NCI-H128 (cell line): ENCODE measurements at regions not wholly inside any gene's neighbourhood (a gene's known extent, or its start where the extent isn't known, plus 50 kb on each side); places are given as distances from the start of the nearest gene placed in this dataset.
"Not testable (repeated sequence)": the region's sequence is repeated elsewhere in the genome, so short reads cannot be mapped to it uniquely, and the experiment has no call there.

Experiments used
- DNase-seq: peaks from one replicate; lab custom pipeline; 2025; ENCODE audit not compliant: unreplicated experiment; lab: John Stamatoyannopoulos, UW

DNA sequence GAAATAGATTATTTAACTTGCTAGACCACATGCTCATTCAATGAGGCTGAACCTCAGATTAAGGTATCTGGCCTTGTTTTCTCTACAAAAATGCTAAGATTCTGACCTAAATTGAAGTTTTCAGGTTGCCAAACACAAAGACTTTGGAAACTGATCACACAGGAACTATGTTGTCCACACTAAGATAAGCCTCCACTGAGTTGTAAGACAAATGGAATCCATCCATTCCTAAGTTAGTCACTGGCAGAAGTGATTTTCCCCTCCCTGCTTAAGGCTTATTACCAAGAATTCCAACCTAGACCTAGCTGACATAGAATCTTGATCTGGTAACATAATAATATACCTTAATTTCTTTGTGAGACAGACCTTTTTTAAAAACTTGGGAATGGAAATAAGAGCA, 608.1 kb downstream of the TENT5A start:
- no peak for DNase-seq

DNA sequence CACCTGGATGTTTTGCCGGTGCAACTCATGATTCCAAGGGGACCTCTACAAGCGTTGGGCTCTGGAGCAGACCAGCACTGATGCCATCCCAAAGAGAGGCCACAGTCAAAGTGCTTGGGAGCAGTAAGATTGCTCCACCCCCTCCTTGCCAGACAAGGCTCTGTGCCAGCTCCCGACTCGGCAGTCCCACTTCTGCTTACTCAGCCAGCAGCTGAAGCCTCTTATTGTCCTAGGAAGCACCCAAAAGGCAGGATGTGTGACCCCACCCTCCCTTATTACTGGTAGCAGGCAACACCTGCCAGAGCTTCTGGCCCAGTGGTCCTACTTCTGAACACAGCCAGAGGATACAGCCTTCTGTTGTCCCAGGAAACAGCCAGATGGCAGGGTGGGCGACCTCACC, 614.2 kb downstream of the TENT5A start:
- DNase-seq = no peak

DNA sequence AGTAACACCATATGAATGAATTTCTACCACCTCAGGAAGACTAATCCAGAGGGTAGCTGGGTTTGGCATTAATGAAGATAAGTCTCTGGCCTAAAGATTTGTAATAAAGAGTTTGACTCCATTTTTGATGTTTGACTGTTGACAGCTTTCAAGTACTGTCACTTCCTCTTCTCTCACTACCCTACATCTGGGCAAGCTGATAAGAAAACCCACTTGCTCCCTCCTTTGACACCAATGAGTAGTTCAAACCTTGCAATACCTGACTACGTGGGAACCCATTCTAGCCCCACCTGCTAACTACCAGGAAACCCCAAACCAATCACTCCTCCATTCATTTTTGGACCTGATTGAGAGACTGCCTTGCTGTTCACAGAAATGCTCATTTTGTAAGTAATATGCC, 621.5 kb downstream of the TENT5A start:
- no peak for DNase-seq

DNA sequence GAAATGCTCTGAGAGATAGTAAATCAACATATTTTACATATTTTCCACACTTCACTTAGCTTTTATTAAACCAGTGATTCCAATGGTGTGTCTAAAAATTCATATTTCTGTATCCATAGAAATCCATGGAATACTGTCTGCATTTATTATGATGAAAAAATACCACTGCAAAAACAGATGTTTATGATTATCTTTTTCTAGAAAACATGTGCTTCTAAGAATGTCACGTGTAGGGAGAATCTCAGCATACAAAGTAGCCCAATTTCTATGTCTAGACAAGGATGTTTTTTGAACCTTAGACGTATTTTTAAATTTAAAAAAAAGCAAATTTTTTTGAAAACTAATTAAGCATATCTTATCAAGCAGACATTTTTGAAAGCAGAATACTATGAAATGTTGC, 622.4 kb downstream of the TENT5A start:
- no peak for DNase-seq

DNA sequence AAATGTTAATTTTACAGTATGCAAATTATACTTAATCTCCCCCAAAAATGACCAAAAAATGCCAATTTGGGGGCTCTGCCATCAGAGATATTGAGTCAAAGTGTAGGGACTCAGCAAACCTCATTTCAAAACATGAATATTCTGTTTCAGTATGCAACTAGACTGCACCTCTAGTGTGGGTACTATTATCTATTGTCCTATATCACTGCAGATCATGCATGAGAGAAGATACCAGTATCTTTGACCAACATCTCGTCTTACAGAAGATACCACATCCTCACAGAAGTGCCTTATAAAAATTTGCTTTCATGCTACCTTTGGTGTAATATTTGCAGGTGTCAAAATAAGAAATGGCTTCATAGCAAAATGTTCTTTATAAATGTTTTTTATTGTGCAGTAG, 623.8 kb downstream of the TENT5A start:
- no peak for DNase-seq

DNA sequence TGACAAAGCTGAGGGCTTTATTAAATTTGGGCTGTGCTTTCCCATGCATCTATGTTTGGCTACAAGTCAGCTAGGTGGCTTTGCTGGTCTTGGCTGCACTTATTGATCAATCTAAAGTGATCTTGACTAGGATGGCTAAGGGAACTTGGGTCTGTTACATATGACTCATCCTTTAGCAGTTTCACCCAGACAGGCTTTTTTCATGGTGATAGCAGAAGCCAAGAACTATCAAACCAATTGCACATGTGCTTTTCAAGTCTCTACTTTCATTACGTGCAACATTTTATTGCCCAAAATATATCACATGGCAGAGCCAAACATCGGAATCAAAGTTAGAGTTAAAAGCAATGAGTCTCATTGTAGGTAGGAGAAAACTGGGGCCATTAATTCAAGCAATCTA, 626.3 kb downstream of the TENT5A start:
- DNase-seq = no peak

DNA sequence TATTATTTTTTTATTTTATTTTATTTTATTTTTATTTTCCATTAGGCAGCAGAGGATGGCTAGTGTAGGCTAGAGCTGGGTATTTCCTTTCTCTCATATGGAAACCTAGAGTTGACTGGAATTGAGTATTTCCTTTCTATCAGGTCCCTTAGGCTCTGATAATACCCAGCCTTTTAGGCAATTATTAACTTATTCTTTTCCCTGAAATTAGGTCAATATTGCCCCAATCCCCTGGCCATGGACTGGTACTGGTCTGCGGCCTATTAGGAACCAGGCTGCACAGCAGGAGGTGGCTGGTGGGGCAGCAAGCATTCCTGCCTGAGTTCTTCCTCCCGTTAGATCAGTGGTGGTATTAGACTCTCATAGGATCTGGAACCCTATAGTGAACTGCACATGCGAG, 632.2 kb downstream of the TENT5A start:
- DNase-seq = no peak

DNA sequence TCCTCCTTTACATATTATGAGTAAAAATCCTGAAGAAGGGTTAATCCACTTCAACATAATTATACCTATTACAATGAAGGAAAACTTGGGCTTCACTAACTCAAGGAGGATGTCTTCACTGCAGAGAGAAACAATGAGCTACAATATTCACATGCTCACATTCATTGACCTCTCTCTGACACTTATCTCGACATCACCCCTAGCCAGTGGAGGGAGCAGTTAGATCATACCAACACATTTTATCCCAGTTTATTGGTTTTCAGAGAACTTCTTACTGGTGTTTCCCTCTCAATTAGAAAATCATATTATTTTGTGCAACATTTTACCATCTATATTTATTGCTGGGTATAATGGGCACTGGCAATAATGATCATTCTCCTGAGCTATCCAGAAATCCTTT, 646.5 kb downstream of the TENT5A start:
- no peak for DNase-seq

DNA sequence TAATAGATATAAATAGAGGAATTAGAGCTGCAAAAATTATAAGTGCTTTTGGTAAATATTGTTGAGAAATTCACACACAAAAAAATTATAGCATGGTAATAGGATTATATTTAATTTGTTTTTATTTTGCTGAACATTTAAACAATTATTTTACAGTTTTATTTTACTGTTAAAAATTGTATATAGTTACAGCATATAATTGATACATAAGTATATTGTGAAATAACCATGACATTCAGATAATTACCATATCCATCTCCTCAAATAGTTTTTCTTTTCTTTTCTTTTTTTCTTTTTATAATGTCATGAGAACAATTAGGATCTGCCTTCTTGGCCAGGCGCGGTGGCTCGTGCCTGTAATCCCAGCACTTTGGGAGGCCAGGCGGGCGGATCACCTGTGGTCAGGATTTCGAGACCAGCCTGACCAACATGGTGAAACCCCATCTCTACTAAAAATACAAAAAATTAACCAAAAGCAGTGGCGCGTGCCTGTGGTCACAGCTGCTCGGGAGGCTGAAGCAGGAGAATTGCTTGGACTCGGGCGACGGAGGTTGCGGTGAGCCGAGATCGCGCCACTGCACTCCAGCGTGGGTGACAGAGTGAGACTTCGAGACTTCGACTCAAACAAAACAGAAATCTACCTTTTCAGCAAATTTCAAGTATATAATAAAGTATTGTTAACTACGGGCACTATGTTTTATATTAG, 654.2 kb downstream of the TENT5A start:
- DNase-seq = no peak

DNA sequence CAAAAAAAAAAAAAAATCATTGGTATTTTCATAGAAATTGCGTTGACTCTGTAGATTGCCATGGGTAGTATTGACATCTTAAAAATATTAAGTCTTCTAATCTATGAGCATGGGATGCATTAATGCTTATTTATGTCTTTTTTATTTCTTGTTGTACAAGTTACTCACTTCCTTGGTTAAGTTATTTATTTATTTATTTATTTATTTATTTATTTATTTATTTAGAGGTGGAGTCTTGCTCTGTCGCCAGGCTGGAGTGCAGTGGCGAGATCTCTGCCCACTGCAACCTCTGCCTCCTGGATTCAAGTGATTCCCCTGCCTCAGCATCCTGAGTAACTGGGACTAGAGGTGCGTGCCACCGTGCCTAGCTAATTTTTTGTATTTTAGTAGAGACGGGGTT, 656.0 kb downstream of the TENT5A start:
- DNase-seq = not testable (repeated sequence)

DNA sequence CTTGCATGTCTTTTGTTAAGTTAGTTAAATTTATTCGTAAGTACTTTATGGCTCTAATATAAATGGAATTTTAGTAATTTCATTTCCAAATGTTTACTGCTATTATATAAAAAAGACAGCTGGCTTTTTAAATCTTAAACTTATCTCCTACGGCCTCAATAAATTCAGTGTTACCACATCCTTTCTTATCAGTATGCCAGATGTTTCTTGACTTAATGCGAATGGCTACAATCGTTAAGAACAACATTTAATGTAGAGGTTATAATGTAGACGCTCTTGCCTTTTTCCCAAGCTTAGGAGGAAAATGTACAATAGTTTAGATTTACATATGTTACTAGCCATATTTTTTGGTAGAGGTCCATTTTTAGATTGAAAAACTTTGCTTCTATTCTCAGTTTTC, 659.4 kb downstream of the TENT5A start:
- DNase-seq = no peak

DNA sequence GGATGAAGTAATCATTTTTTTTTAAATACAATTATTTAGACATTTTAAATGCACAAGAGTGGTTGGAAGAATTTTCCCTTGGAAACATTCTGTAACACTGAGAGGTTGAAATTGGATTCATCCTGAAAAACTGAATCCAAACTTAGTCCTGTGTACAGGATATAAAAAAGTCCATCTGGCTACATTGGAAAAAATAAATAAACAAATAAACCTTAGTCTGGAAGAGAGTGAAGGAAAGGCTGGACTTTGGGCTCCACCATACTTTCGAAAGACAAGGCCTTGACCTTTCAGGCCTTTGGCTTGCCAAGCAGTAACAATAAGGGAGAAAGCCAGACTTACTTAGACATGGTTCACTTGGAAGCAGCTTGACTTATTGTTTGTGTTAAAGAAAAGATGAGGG, 664.3 kb downstream of the TENT5A start:
- DNase-seq = no peak

DNA sequence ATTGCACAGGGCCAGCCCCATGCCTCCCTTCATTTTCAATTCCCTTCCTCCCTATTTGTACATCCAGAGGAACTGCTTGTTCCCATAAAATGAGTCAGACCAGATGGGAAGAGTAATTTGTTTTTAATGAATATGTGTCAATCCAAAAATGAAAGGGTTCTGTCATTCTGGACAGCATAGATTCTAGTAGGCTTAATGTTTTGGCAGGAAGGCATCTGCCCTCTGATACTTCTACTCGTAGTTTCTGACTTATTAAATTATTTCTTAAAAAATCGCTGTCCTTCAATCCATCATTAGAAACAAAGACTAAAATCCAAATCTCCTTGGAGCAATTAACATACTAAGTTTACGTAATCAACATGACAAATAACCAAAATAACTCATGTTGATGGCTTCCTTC, 665.5 kb downstream of the TENT5A start:
- no peak for DNase-seq

DNA sequence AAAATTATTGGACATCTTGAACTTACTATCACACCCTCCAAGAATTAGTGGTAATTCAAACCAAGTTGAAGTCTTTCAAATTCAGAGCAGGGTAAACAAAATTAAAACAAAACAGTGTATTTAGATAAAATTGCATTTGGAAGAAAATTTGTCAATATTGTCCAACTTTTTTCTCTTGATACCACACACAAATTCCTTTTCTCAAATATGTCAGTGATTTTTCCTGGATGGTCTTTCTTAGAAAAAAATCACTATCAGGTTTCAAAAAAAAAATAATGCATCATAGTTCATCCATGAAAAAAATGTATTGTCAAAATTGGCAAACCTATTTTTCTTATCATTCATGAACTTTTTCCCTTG, 667.1 kb downstream of the TENT5A start:
- DNase-seq = no peak

DNA sequence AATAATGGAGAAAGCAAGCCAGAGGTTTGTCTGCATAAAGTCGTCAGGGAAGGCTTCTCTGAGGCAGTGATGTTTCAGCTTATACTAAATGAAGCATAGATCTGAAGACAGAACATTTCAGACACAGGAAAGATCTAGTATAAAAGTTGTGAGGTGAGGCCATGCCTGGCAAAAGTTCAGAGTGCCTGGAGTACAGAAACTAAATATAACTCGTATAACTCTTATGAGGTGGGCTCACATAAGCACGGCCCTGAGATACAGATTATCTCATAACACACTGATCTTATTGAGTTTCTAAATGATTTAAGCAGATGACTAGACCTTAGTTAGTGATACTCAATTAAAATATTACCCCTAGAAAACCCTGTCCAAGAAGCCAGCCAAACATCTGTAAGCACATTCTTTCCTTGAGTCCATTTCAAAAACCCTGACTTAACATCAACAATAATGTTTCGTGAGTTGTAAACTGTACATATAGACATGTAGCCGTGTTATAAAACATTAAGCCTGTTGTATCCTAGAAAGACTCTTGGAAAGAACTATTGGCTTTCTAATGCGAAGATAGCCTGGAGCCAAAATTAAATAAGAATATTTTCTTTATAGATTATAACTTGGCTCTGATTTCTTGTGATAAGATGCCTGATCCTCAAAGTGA, 667.6 kb downstream of the TENT5A start:
- no peak for DNase-seq

DNA sequence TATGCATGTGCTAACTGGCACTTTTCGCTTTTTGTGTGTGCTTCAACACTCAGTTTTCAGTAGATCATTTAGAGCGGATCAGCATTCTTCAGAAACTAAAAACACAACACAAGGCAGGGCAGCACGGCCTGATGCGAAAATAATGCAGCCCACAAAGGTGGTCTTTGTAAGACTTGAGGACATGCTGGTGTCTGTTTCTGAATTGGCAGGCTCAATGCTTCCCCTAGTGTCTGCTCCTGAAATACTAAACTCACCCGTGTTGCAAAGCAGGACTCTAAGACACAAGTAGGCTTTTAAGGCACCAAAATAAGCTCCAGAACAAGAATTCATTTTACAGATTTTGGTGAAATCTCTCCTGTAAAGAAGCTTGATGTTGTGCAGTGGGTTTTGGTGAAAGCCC, 676.5 kb downstream of the TENT5A start:
- no peak for DNase-seq

DNA sequence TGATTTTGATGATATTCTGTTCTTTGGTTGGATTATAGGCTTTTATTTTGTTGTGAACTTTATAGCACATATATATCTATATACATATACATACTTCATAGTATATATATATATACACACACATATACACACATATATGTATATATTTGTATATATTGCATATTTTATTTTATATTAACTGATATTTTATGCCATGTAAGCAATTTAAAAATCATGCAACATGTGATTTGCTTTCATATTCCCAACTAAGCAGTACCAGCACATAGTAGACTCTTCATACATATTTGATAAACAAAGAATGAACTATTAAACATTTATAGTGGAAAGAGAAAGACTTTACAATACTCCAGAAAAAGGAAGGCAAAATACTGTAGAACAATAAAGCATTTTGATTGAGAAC, 679.2 kb downstream of the TENT5A start:
- no peak for DNase-seq

DNA sequence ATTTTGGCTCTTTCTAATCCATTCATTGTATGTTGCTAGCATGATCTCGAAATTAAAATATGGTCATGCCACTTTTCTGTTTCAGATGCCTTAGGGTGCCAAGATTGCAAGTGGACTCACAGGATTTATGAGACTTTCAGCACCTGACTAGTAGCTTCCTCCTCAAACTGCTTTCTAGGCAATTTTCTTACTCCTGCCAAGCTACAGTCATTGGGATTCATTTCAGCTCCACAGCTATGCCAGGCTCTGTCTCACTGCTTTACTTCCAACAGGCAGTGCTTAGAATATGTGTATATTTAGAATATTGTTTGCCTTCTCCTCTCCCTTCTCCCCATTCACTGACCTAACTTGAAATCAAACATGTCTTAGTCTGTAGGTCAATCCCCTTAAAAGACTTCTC, 681.4 kb downstream of the TENT5A start:
- DNase-seq = no peak

DNA sequence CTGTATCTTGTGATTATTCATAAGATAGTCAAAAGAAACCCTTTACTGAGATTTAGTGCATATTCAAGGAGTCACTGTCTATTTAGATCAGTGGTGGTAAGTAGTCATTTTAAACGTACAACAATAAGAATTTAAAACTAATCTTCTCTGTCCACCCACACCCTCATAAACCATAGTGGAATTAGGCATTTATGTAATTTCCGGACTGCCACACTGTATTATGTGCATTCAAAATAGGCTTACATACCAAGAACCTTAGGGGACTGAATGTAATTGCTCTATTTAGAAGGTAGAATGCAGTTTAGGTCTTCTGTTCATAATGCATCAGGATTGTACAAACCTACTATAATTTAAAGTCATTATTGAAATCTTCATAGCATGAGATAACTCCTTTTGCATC, 685.4 kb downstream of the TENT5A start:
- DNase-seq = no peak

DNA sequence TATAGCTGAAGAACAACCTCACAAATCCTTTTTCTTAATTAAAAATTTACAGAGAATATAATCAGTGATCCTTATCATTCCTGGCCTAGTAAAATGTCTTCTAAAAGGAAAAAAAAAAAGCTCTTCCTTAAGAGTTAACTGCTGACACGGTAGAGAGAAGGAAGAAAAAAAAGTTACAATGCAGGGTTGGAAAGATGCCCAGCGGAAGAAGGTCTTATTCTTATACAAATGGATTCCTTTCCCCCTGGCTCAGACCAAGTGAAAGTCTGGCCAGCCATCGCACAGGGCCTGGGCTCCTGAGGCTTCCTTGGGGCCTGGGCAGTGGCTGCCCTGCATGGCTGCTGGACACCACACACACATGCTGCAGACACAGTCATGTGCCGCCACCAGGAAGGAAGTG, 688.6 kb downstream of the TENT5A start:
- no peak for DNase-seq

DNA sequence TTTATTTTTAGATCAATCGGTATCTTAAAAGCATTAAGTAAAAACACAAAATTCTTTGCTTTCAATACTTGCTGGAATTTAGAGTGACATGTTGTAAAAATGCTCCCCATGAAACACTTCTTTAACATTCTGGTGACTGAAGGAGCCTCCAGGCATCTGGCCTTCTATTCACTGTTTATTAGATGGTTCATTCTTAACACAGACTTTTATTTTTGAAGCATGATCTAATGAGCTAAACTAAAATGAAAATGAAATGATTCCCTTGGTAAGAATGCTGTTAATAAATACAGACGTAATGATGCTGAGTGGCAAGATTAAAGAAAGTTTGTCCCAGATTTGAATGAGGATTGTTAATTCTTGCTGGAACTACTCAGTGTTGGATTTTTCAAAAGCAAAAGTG, 698.4 kb downstream of the TENT5A start:
- no peak for DNase-seq

DNA sequence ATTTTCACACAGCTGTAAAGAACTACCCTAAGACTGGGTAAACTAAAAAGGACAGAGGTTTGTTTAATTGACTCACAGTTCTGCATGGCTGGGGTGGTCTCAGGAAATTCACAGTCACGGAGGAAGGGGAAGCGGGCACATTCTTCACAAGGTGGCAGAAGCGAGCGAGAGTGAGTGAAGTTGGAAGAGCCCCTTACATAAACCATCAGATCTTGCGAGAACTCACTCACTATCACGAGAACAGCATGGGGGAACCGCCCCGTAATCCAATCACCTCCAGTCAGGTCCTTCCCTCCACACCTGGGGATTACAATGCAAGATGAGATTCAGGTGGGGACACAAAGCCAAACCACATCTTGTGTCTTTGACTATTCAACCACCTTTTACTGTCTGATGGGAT, 700.5 kb downstream of the TENT5A start:
- DNase-seq = no peak

DNA sequence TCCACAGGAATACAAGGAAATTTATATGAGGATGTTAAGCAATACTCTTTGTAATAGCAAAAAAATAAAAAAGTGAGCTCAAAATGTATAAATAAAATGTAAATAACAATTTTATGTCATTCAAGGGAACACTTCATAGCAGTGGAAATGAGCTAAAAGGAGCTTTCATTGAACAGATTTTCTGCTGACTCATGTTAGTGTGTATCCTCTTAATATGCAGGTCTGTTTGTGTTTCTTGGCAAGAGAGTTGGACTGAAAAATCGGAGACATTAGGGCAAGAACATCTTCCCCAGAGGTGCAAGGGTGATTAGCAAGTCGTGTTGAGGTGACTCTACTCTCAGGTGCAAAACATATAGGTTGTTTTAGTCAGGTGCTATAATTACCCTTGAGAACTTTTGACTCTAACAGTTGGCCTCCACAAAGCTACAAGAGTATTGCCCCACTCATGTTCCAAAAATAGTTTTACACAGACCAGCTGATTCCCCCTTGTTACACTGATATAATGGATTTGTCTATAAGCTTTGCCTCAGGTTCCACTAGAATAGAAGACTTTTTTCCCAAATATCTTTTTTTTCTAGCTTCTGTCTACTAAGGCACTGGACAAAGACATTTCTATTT, 702.9 kb downstream of the TENT5A start:
- DNase-seq = no peak
